UCSD-AML1 (cell line): ENCODE measurements at regions not wholly inside any gene's neighbourhood (a gene's known extent, or its start where the extent isn't known, plus 50 kb on each side); places are given as distances from the start of the nearest gene placed in this dataset.
"Not testable (repeated sequence)": the region's sequence is repeated elsewhere in the genome, so short reads cannot be mapped to it uniquely, and the experiment has no call there.

Source experiments
- DNase-seq: peaks from one replicate; lab custom pipeline; 2025; ENCODE audit not compliant: unreplicated experiment; lab: John Stamatoyannopoulos, UW

GRCh38 chr4:152070854-152071253 is 310.0 kb upstream of the GATB start:
- DNase-seq, result no peak

GRCh38 chr4:152068866-152069265 is 308.1 kb upstream of the GATB start:
- DNase-seq, result no peak

- no peak for DNase-seq
These were observed 304.7 kb upstream of the GATB start for GRCh38 chr4:152065545-152065944.

GRCh38 chr4:152064753-152065152 is 303.9 kb upstream of the GATB start:
- no peak for DNase-seq

GRCh38 chr4:152064282-152064681 is 303.5 kb upstream of the GATB start:
- DNase-seq, result no peak

- no peak for DNase-seq
These were observed 302.9 kb upstream of the GATB start for GRCh38 chr4:152063621-152064240.

- no peak for DNase-seq
These were observed 302.3 kb upstream of the GATB start for GRCh38 chr4:152062936-152063620.

- DNase-seq, result no peak
These were observed 293.9 kb upstream of the GATB start for GRCh38 chr4:152054731-152055130.

- DNase-seq, result no peak
These were observed 291.7 kb upstream of the GATB start for GRCh38 chr4:152052451-152053057.

GRCh38 chr4:152051332-152051731 is 290.5 kb upstream of the GATB start:
- DNase-seq, result not testable (repeated sequence)

GRCh38 chr4:152050106-152050505 is 289.3 kb upstream of the GATB start:
- DNase-seq, result no peak

- no peak for DNase-seq
These were observed 286.6 kb upstream of the GATB start for GRCh38 chr4:152047451-152047850.

- DNase-seq, result no peak
These were observed 285.2 kb upstream of the GATB start for GRCh38 chr4:152045807-152046571.

GRCh38 chr4:152045449-152045806 is 284.6 kb upstream of the GATB start:
- no peak for DNase-seq

- DNase-seq, result no peak
These were observed 283.7 kb upstream of the GATB start for GRCh38 chr4:152044331-152045036.

- no peak for DNase-seq
These were observed 280.5 kb upstream of the GATB start for GRCh38 chr4:152041295-152041694.

- DNase-seq, result no peak
These were observed 278.9 kb upstream of the GATB start for GRCh38 chr4:152039691-152040090.

- no peak for DNase-seq
These were observed 278.2 kb upstream of the GATB start for GRCh38 chr4:152039023-152039481.

- DNase-seq, result no peak
These were observed 277.4 kb upstream of the GATB start for GRCh38 chr4:152038238-152038637.

- no peak for DNase-seq
These were observed 276.6 kb upstream of the GATB start for GRCh38 chr4:152037435-152037834.

- no peak for DNase-seq
These were observed 272.8 kb upstream of the GATB start for GRCh38 chr4:152033621-152034020.
